RKO (cell line): ENCODE measurements at regions not wholly inside any gene's neighbourhood (a gene's known extent, or its start where the extent isn't known, plus 50 kb on each side); places are given as distances from the start of the nearest gene placed in this dataset.

Experiments
- DNase-seq: peaks from one replicate; pipeline ENCODE4 v3.0.0-alpha.2; 2016; ENCODE audit warnings: low spot score

DNA sequence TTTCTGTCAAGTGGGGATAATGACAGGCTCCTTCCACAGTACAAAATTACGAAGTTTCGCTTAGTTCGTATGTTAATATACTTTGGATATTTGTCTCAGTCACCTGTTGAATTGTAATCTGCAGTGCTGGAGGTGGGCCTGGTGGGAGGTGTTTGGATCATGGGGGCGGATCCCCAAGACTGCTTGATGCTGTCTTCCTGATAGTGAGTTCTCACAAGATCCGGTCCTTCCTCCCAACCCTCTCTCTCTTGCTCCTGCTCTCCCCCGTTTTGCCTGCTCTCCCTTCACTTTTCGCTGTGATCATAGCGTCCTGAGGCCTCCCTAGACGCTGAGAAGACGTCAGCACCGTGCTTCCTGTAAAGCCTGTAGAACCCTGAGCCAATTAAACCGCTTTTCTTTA is 97.1 kb upstream of the EPB41L3 start:
- no peak for DNase-seq

DNA sequence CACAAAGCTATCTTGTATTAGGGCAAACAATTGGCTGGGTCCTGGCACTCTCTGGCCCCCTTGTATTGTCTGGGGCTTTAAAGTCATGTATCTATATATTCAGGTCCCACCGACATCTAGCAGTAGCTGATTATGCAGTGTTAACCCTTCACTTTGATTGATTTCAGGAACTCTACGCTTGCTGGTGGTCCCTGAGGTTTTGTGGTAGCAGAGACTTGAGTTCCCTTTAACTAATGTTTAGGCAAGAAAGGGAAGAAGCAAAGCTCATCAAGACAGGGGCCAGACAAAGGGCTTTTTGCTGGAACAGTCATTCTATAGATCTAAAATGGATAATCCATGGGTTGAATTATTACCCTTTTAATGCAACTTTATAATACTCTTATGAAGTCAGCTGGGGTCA is 95.3 kb upstream of the EPB41L3 start:
- no peak for DNase-seq

DNA sequence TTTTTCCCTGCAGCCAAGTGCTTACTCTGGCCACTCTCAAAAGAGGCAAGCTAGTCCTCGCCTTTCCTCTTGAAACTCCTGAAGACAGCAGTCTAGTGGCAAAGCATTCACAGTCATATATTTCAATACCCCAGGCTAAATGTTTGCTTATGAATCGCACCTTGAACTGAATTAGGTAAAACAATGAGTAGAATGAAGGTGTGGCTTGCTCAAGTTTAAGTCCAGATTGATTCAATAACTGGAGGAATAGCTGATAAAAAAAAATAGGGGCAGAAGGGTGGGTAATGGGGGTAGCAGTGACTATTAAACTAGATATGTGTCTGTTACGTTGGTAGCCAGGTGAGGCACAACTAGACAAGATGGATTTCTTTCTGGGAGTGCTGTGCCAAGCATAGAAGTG is 88.2 kb upstream of the EPB41L3 start:
- DNase-seq: no peak

DNA sequence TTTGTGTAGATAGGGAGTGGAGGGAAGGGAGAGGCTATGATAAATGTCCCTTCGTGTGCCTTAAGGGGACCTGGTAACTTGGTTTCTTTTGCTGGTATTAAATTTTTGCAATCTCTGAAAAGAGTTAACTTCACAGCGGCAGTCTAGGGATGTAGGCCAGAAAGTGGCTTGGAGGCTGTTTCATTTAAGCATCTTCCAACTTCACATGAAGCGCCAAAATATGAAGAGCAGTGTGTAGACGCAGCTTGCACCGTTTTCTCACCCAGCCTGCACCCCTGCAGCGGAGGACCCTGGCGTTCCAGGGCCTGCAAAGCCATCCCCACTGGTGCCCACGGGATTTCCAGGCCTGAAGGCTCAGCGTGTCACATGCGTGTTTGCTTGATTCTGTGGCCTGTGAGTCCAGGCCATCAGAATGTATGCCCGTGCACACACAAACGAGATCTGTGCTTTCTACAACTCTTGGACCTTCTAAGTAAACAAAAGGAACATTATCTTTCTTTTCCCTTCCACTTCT is 87.2 kb upstream of the EPB41L3 start:
- DNase-seq: no peak

DNA sequence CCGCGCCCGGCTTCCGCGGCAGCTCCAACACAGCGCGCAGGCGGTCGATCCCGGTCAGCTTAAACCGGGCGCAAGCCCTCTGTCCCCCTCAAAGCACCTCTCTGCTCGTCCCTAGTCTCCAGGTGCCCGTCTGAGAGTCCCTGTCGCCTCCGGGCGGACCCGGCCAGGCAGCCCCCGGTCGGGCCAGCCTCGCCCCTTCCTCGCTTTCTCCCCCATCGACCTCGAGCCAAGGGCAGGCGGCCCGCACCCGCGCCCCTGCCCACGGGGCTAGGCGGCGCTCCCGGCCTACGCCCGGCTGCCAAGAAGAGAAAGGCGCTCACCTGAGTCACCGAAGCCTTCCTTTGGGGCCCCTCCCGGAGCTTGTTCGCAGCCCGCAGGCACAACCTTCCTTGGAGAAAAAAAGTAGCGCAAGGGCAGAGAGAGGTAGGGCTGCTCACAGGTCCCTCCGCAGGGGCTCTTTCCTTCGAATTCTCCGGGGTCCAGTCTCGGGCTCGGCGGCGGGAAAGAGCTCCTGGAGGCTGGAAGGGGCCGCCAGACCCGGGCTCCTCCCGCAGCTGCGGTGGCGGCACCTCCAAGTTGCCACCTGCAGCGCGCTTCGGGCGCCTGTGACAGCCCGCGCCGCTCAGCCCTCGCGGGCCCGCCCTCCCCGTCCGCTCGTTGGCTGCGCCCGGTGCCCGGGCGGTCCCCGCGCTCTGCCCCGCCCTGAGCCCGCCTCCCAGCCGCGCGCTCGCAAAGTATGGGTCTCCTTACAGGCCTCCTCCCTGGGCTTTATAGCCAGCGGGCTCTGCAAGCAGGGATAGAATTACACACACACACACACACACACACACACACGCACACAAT is 86.5 kb upstream of the EPB41L3 start:
- DNase-seq: no peak

DNA sequence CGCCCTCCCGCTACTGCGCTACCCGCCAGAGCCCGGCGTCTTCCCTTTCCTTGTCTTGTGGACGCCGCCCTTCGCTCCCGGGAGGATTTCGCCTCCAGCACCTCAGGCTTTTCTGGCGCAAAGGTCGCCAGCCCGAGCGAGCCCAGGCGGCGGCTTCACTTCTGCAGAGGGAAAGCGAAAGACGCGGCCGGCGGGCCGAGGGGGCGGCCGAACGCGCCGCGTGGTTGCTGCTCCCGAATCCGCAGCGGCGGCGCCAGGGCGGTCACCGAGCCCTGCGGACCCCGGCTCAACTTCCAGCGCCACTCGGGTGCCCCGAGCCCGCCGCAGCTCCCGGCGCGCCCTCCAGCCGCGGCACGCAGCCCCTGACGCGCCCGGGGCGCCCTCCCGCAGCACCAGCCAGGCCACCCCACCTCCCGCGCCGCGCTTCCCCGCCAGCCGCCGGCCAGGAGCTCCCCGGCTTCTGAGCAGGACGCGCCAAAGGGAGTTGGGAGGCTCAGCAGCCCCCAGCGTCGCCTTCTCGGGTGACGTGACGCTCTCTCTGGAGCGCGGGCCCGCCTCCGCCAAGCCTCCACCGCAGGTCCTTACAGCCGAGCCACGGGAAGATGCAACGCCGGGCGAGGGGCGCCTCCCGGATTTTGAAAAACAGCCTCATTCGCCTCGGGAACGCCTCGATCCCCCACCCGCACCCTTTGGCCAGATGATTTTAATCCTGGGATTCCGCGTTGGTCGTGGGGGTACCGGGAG is 84.9 kb upstream of the EPB41L3 start:
- no peak for DNase-seq

DNA sequence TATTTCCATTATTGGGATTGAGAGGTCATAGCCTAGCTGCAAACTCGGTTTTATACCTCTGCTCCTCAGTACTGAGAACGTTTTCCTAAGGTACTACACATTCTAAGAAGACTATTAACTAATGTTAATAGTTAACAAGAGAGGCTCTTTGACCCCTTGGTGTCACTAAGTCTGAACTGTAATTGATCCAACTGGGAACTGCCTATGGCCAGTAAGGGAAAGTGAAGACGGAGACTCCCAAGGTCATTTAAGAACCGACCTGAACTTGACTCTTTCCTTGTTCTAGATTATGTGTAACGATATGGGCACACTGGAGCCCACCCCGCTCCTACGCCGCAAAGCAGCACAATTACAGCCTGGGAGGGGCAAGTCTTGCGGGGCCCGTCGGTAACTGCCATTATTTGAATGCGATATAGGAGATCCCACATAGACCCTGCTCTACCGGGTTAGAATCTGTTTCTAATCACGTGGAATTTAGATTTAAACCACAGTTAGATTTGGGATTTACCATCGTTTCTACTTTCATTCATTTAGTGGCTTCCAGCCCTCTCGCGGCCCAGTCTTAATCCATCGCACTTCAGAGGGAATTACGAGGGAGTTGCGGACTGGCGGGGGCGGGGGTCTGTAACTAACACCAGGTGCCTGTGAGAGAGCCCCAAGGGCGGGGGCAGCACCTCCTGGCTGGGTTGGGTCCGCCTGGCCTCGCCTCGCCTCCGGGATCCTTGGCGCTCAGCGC is 84.1 kb upstream of the EPB41L3 start:
- no peak for DNase-seq

DNA sequence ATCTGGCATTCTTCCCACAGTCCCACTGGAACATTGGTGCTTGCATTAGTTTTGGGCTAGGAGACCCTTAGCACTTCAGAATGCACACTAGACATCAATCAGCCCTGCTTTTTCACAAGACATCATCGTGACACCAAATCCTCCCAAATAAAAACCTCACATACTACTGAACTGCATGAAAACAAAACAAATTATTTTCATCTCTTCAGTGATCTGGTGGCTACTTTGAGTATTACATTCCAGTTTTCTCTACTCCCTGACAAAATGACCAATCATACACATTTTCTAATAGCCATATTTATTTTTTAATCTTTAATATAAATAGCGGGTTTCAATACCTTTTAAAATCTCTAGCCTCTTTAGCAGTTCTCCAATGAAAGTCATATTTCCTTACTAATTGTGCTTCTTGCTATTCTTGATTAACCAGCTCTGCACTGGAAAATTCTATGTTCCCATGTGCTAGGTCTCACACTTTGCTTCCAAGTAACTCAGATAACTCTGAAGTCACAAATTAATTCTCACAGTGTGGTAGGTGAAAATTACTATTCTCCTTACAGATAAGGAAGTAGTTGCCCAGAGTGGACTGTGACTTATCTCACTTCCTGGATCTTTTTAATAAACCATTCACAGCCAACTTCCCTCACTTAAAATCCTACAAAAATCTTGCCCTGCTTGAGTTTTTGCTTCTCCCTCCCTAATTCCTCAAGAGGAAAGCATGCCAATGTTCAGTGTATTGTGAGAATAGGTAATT is 82.5 kb upstream of the EPB41L3 start:
- DNase-seq: no peak

DNA sequence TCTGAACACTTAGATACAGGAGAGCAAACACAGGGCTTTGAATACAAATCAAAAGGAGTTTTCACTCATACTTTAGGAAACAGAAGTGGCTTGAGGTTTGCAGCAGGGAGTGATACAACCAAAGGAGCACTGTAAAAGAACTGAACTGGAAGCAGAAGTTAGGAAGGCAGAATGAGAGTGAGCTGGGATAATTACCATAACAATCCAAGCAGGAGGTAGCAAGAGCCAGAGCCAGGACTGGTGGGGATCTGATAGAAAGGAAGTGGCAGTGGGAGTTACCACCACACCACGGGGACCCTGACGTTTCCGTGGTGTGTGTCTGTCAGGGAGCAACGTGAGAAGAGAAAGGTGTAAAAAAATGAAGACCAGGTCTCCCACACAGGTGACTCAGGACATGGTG is 81.3 kb upstream of the EPB41L3 start:
- no peak for DNase-seq

DNA sequence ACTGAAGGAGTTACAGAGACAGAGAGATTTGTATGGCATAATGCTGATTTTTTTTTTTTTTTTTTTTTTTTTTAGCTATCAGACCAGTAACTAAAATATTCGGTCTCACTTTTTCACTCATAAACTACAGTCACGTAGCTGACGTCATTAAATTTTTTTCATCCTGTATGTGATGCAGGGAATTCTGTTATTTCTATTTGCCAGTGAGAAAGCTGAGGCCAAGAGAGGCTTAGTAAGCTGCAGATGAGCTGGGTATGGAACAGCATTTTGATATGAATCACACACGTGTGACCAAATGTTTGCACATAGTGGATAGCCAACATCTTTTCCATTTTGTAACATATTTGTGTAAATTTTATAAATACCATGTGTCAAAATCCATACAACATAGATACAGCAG is 79.1 kb upstream of the EPB41L3 start:
- DNase-seq: peak; percentile 0

DNA sequence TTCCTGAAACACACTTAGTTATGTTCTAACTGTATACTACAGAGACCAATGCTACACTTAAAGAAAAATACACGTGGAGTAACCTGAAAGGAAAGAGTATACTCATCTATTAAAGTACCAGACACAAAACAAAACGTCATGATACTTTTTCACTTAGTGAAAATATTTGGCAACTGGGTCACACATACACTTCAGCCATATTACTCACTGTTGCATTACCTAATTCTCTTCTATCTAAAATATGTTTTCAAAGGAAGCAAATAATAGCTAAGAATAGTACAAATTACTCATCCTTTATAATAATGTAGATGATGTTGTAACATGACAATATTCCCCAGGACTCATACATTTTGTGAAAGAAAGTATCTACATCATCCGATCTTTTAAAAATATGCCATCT is 76.5 kb upstream of the EPB41L3 start:
- DNase-seq: peak; percentile 7

DNA sequence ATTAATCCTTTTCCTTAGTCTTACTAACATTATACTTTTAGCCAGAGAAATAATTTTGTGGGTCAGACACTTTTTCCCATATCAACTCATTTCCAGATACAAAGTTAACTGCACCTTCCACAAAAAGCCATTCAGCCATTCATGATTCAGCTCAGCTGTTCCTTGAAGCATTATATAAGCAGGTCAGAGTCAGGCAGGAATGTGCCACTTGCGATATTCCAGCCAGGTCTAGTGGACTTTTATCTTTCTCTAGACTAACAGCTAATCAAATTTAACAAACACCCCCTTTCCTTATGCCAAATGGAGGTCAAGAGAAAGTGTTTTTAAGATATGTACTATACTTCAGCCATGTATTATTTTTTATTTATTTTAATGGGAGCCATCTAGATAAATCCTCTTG is 75.6 kb upstream of the EPB41L3 start:
- DNase-seq: no peak

DNA sequence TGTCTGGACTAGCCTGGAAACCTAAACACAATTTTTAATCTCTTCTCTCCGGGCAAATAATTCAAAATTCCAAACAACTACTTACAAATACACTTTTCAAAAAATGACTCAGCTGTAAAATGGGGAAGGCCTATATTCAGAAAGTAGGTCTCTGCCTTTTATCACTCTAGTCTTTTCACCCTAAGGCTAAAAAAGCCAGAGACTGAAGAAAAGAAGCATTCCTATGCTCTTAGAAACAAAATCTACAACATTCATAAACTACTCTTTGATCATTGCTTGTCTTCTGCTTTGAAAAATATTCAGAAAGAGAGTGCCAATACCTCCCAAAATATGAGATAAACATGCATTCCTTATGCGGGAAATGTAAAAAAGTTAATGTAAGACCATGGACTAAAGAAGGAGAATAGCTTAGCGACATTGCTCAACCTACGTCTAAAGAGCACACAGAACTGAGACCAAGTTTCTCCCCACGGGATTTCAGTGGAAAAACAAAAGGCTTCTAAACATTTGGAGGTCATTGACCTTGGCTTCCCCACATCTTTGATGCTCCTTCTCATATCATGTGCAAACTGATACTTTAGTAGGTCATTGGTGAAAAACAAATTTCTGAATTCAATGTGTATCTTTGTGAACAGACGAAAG is 74.4 kb upstream of the EPB41L3 start:
- no peak for DNase-seq

DNA sequence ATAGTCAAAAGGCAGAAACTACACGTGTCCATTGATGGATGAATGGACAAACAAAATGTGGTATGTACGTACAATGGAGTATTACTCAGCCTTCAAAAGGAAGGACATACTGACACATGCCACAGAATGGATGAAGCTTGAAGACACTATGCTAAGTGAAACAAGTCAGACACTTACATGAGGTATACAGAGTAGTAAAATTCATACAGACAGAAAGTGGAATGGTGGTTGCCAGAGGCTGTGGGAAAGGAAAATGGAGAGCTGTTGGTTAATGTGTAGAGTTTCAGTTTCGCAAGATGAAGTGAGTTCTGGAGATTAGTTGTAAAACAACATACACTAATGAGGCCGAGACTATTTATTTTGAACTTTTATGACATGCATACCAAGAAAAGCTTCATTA is 67.4 kb upstream of the EPB41L3 start:
- DNase-seq: no peak

DNA sequence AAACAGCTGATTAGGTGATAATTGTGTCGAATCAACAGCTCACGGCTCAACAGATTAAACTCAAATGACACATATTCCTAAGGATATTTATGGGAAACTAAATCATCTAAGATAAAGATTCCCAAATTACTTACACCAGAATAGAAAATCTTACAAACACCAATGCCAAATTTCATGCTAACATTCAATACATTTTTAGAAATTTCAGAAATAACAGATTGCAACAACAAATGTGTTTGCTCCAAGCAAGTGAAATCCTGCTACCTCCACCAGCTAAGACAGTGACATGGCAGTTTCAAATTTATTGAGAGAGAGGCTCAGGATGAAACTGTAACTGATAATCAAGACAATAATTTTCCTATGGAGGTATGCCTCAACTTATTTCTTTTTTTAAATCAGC is 65.0 kb upstream of the EPB41L3 start:
- DNase-seq: no peak

DNA sequence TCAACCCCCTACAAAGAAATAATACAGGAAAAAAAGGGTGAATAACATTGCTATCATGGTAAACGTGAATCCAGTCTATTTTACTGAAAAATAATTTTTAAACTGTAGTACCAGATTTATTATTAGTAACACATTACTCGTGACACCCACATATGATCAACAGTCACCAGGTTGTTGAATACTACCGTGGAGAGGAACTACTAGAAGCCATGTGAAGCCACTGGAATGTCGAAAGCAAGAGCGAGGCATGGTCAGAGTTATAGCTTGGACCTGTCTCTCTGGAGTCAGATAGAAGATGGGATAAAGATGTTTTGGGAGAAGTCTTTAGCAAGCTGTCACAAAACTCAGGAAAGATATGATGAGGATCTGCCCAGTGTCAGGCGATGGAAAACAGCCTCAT is 63.2 kb upstream of the EPB41L3 start:
- no peak for DNase-seq

DNA sequence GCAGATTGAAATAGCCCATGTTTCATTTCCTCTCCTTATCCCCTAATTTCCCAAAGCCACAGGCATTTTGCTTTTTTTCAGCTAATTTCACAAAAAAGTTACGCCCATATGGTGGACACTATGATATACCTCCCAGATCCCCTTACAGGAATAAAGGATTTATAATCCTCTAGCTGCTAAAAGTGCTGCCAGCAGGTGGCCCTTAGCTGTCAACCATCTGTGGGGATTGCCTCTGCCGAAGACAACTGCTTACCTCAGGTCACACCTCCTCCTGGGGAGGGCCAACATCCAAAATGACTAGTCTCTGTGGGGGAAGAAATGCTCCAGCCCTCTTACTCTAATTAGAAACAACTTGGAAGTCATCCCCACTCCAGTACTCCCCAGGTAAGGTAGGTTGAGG is 61.0 kb upstream of the EPB41L3 start:
- DNase-seq: no peak

DNA sequence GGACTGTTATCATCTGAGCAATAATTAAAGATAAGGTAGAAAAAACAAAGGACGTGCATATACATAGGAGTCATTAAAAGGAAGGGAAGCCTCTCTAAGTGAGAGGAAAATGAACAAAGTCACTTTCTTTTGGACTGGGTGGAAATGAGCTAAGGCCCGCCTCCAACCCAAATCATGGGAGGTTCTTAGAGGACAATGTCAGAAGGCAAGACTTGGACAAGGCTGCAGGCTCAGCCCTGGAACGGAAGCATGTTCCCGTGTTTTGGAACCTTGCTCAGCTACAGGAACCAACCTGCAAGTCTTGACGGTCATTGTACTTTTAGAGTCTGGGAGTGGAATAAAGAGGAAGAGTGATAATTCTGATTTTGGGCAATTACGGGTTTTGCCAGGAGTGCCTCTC is 59.4 kb upstream of the EPB41L3 start:
- DNase-seq: no peak

DNA sequence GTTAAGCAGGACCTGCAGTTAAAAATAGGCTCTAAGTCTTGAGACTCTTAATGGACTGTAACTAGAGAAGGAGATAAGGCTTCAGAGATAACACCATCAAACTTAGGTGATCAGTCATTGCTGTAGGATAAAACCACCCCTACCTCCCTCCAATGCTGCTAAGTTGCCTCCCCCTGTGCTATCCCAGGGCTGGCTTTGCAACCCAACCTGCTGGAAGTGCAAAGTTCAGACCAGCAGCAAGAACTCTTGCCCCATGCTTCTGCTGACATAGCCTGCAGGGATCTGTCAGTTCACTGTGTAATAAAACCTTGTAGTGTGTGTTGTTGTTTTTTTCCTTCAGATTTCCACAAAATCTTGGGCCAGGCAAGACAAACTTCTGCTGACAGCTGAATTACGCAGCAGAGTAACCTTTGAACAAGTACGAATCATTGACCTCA is 57.4 kb upstream of the EPB41L3 start:
- no peak for DNase-seq

DNA sequence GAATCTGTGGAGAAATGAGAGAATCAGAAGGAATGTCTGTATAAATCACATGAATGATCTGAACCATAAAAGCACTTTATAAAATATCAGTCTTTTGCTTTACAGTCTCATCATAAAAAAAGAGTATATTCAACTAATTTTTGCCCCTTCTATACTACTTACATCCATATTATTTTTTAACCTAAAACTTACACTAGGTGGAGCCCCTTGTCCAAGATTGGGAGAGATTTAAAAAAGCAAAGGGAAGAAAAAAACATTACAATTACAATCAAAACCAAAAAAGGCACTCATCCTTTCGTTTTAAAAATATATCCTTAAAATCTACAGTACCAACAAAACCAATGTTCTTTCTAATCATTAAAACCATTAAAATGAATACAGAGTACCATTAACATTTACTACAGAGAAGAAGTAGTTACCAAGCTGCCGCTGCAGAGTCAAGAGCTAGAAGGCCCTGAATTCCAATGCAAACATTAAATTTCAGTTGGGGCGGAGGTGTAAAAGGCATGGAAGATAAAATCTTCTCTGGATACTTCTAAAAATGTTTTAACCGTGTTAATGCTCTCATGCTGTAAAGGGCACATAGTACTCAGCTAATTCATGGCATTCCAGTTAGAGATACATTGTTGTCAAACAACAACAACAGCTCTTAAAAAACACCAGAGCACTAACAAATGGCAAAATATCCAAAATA is 56.7 kb upstream of the EPB41L3 start:
- peak; percentile 52 for DNase-seq

DNA sequence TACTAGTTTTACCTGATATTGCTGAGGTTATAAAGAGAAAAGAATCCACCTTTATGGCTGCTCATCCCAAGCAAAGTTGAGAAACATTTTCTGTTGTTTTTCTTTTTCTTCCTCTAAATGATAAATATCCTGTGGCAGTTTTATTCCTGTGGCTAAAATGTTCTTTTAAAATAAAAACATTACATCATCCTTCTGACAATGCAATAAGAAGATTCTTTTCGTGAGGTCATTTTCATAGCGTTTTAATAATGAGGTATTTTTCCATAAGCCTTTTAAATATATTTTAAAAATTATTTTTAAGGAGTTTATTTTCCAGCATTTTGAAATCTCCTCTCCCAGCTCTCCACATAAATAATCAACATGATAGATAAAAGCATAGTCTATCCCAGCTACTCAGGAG is 52.8 kb upstream of the EPB41L3 start:
- DNase-seq: no peak
